Right ventricle myocardium superior (tissue), 1 donor: ENCODE measurements at regions not wholly inside any gene's neighbourhood (a gene's known extent, or its start where the extent isn't known, plus 50 kb on each side); places are given as distances from the start of the nearest gene placed in this dataset.

ENCODE experiments used
- ATAC-seq: fragments of 200-7000 bp; cut with Tn5 transposase; one replicate; pipeline ENCODE4 v1.9.1; 2020; ENCODE audit warnings: mild to moderate bottlenecking; ENCODE audit not compliant: poor library complexity
- DNase-seq: peaks from one replicate; pipeline ENCODE4 v3.0.0-alpha.2; 2020
- intact Hi-C: fragments of 100-400 bp; cut with DNase I; formaldehyde crosslinking; loops from one replicate; pipeline ENCODE4 v1.11.2; 2022
- donor health status: DM: no; HTN: yes; CAD: no; lungs with severe emphysema.

- intact Hi-C loops = no loop called here
- DNase-seq = no peak
- ATAC-seq = no peak
These were observed 72.9 kb upstream of the SPTLC1 start for GRCh38 chr9:92187989-92188714.

GRCh38 chr9:92187390-92187789, 72.2 kb upstream of the SPTLC1 start:
- no peak for ATAC-seq
- intact Hi-C loops = no loop called here
- no peak for DNase-seq

- ATAC-seq = no peak
- intact Hi-C loops = no loop called here
- no peak for DNase-seq
These were observed 71.4 kb upstream of the SPTLC1 start for GRCh38 chr9:92186631-92187030.

- ATAC-seq (no peak), DNase-seq (no peak)
- intact Hi-C loops = no loop called here
These were observed 70.5 kb upstream of the SPTLC1 start for GRCh38 chr9:92185681-92186080.

- intact Hi-C loops = no loop called here
- ATAC-seq = no peak
- no peak for DNase-seq
These were observed 69.9 kb upstream of the SPTLC1 start for GRCh38 chr9:92185096-92185495.

GRCh38 chr9:92184041-92184564, 68.9 kb upstream of the SPTLC1 start:
- DNase-seq (no peak), ATAC-seq (no peak)
- intact Hi-C loops = no loop called here

GRCh38 chr9:92183449-92183848, 68.2 kb upstream of the SPTLC1 start:
- DNase-seq (no peak), ATAC-seq (no peak)
- intact Hi-C loops = no loop called here

- no peak for DNase-seq
- intact Hi-C loops = no loop called here
These were observed 66.1 kb upstream of the SPTLC1 start for GRCh38 chr9:92181296-92181695.

GRCh38 chr9:92180669-92181181, 65.5 kb upstream of the SPTLC1 start:
- DNase-seq (no peak), ATAC-seq (peak; percentile 58)
- intact Hi-C loops = no loop called here

More at GRCh38 chr9:92181296-92181695, 66.1 kb upstream of the SPTLC1 start:
- ATAC-seq = no peak

GRCh38 chr9:92180002-92180400, 64.8 kb upstream of the SPTLC1 start:
- ATAC-seq (no peak), DNase-seq (no peak)
- intact Hi-C loops = no loop called here

- intact Hi-C loops = no loop called here
- ATAC-seq (no peak), DNase-seq (no peak)
These were observed 64.2 kb upstream of the SPTLC1 start for GRCh38 chr9:92179286-92180001.

GRCh38 chr9:92177591-92177990, 62.4 kb upstream of the SPTLC1 start:
- DNase-seq (no peak), ATAC-seq (no peak)
- intact Hi-C loops = no loop called here

GRCh38 chr9:92176800-92177185, 61.6 kb upstream of the SPTLC1 start:
- no peak for ATAC-seq

GRCh38 chr9:92176068-92176799, 61.0 kb upstream of the SPTLC1 start:
- intact Hi-C loops = no loop called here

More at GRCh38 chr9:92176800-92177185, 61.6 kb upstream of the SPTLC1 start:
- DNase-seq = no peak
- intact Hi-C loops = no loop called here

GRCh38 chr9:92175441-92175840, 60.2 kb upstream of the SPTLC1 start:
- ATAC-seq (no peak), DNase-seq (no peak)
- intact Hi-C loops = no loop called here

More at GRCh38 chr9:92176068-92176799, 61.0 kb upstream of the SPTLC1 start:
- DNase-seq (no peak), ATAC-seq (no peak)

- intact Hi-C loops = no loop called here
- no peak for ATAC-seq
- DNase-seq = no peak
These were observed 58.1 kb upstream of the SPTLC1 start for GRCh38 chr9:92173318-92173717.

GRCh38 chr9:92171822-92172221, 56.6 kb upstream of the SPTLC1 start:
- no peak for ATAC-seq
- no peak for DNase-seq
- intact Hi-C loops = no loop called here

- intact Hi-C loops = no loop called here
- ATAC-seq (no peak), DNase-seq (no peak)
These were observed 56.1 kb upstream of the SPTLC1 start for GRCh38 chr9:92171281-92171680.

GRCh38 chr9:92170848-92171247, 55.6 kb upstream of the SPTLC1 start:
- DNase-seq (no peak), ATAC-seq (peak; percentile 12)
- intact Hi-C loops = no loop called here
